ENCODE measurements at regions not wholly inside any gene's neighbourhood (a gene's known extent, or its start where the extent isn't known, plus 50 kb on each side); places are given as distances from the start of the nearest gene placed in this dataset.
"Not testable (repeated sequence)": the region's sequence is repeated elsewhere in the genome, so short reads cannot be mapped to it uniquely, and the experiment has no call there.

GRCh38 chr4:167934216-167934615, 158.1 kb upstream of the ANXA10 start:
- DNase-seq = no peak
- CTCF ChIA-PET = no interaction called here
- no peaks in the 10 kb centered on the region for H3K36me3 Mint-ChIP-seq
- peaks cover 1% of the 10 kb centered on the region for H3K9me3 Mint-ChIP-seq
- H3K27me3 Mint-ChIP-seq = no peaks in the 10 kb centered on the region
- no peak overlapping the region for H3K4me3 Mint-ChIP-seq
- no peaks in the 10 kb centered on the region for H3K4me1 Mint-ChIP-seq
- H3K27ac Mint-ChIP-seq = no peak overlapping the region

GRCh38 chr4:167939863-167940616, 152.3 kb upstream of the ANXA10 start:
- CTCF ChIA-PET = no interaction called here
- H3K27ac Mint-ChIP-seq = no peak overlapping the region
- no peaks in the 10 kb centered on the region for H3K27me3 Mint-ChIP-seq
- no peaks in the 10 kb centered on the region for H3K4me1 Mint-ChIP-seq
- DNase-seq = no peak
- no peak overlapping the region for H3K4me3 Mint-ChIP-seq
- H3K9me3 Mint-ChIP-seq = peaks cover 2% of the 10 kb centered on the region
- no peaks in the 10 kb centered on the region for H3K36me3 Mint-ChIP-seq

GRCh38 chr4:167943872-167944505, 148.3 kb upstream of the ANXA10 start:
- Mint-ChIP-seq H3K27ac (no peak overlapping the region), H3K9me3 (peaks cover 2% of the 10 kb centered on the region), H3K4me3 (no peak overlapping the region), H3K27me3 (no peaks in the 10 kb centered on the region), H3K4me1 (no peaks in the 10 kb centered on the region), H3K36me3 (no peaks in the 10 kb centered on the region)
- CTCF ChIA-PET = no interaction called here
- no peak for DNase-seq

GRCh38 chr4:167944721-167945120, 147.6 kb upstream of the ANXA10 start:
- H3K36me3 Mint-ChIP-seq = no peaks in the 10 kb centered on the region
- H3K4me1 Mint-ChIP-seq = no peaks in the 10 kb centered on the region
- no peak for DNase-seq
- no peaks in the 10 kb centered on the region for H3K27me3 Mint-ChIP-seq
- H3K4me3 Mint-ChIP-seq = no peak overlapping the region
- no peak overlapping the region for H3K27ac Mint-ChIP-seq
- CTCF ChIA-PET = no interaction called here
- peaks cover under 1% of the 10 kb centered on the region for H3K9me3 Mint-ChIP-seq

- no peaks in the 10 kb centered on the region for H3K36me3 Mint-ChIP-seq
- CTCF ChIA-PET = no interaction called here
These were observed 137.3 kb upstream of the ANXA10 start for GRCh38 chr4:167955006-167955405.

GRCh38 chr4:167956676-167957075, 135.7 kb upstream of the ANXA10 start:
- no peak for DNase-seq
- Mint-ChIP-seq H3K27ac (no peak overlapping the region), H3K27me3 (no peaks in the 10 kb centered on the region), H3K36me3 (no peaks in the 10 kb centered on the region), H3K4me3 (no peak overlapping the region), H3K9me3 (peaks cover 7% of the 10 kb centered on the region), H3K4me1 (no peaks in the 10 kb centered on the region)
- CTCF ChIA-PET = no interaction called here

More at GRCh38 chr4:167955006-167955405, 137.3 kb upstream of the ANXA10 start:
- no peak overlapping the region for H3K27ac Mint-ChIP-seq
- H3K9me3 Mint-ChIP-seq = peaks cover 9% of the 10 kb centered on the region
- H3K27me3 Mint-ChIP-seq = no peaks in the 10 kb centered on the region
- no peak for DNase-seq
- no peak overlapping the region for H3K4me3 Mint-ChIP-seq
- no peaks in the 10 kb centered on the region for H3K4me1 Mint-ChIP-seq

- no peaks in the 10 kb centered on the region for H3K36me3 Mint-ChIP-seq
- no peak overlapping the region for H3K27ac Mint-ChIP-seq
- CTCF ChIA-PET = no interaction called here
- no peaks in the 10 kb centered on the region for H3K9me3 Mint-ChIP-seq
- H3K27me3 Mint-ChIP-seq = no peaks in the 10 kb centered on the region
- H3K4me3 Mint-ChIP-seq = no peak overlapping the region
- no peaks in the 10 kb centered on the region for H3K4me1 Mint-ChIP-seq
- no peak for DNase-seq
These were observed 127.5 kb upstream of the ANXA10 start for GRCh38 chr4:167964766-167965373.

GRCh38 chr4:167966143-167966542, 126.2 kb upstream of the ANXA10 start:
- no peak overlapping the region for H3K27ac Mint-ChIP-seq
- no peaks in the 10 kb centered on the region for H3K4me1 Mint-ChIP-seq
- DNase-seq = no peak
- H3K36me3 Mint-ChIP-seq = no peaks in the 10 kb centered on the region
- CTCF ChIA-PET = no interaction called here
- no peaks in the 10 kb centered on the region for H3K9me3 Mint-ChIP-seq
- H3K4me3 Mint-ChIP-seq = no peak overlapping the region
- H3K27me3 Mint-ChIP-seq = no peaks in the 10 kb centered on the region

- Mint-ChIP-seq H3K27ac (no peak overlapping the region), H3K4me1 (no peaks in the 10 kb centered on the region), H3K36me3 (no peaks in the 10 kb centered on the region), H3K9me3 (peaks cover 13% of the 10 kb centered on the region), H3K27me3 (no peaks in the 10 kb centered on the region), H3K4me3 (no peak overlapping the region)
- no peak for DNase-seq
- CTCF ChIA-PET = no interaction called here
These were observed 118.8 kb upstream of the ANXA10 start for GRCh38 chr4:167973513-167973912.

GRCh38 chr4:167985565-167985964, 106.8 kb upstream of the ANXA10 start:
- H3K4me3 Mint-ChIP-seq = no peak overlapping the region
- no peaks in the 10 kb centered on the region for H3K27me3 Mint-ChIP-seq
- no peak overlapping the region for H3K27ac Mint-ChIP-seq
- CTCF ChIA-PET = no interaction called here
- H3K4me1 Mint-ChIP-seq = no peaks in the 10 kb centered on the region
- peaks cover 12% of the 10 kb centered on the region for H3K9me3 Mint-ChIP-seq
- H3K36me3 Mint-ChIP-seq = no peaks in the 10 kb centered on the region
- DNase-seq = no peak

- H3K4me3 Mint-ChIP-seq = no peak overlapping the region
- H3K36me3 Mint-ChIP-seq = no peaks in the 10 kb centered on the region
- peaks cover 12% of the 10 kb centered on the region for H3K9me3 Mint-ChIP-seq
- CTCF ChIA-PET = no interaction called here
- no peaks in the 10 kb centered on the region for H3K27me3 Mint-ChIP-seq
- H3K27ac Mint-ChIP-seq = no peak overlapping the region
- no peaks in the 10 kb centered on the region for H3K4me1 Mint-ChIP-seq
- DNase-seq = no peak
These were observed 106.3 kb upstream of the ANXA10 start for GRCh38 chr4:167986044-167986443.

GRCh38 chr4:167987285-167987684, 105.1 kb upstream of the ANXA10 start:
- Mint-ChIP-seq H3K27ac (no peak overlapping the region), H3K36me3 (no peaks in the 10 kb centered on the region), H3K4me3 (no peak overlapping the region), H3K9me3 (peaks cover 12% of the 10 kb centered on the region), H3K27me3 (no peaks in the 10 kb centered on the region), H3K4me1 (no peaks in the 10 kb centered on the region)
- no peak for DNase-seq
- CTCF ChIA-PET = no interaction called here

GRCh38 chr4:167989815-167990214, 102.5 kb upstream of the ANXA10 start:
- Mint-ChIP-seq H3K36me3 (no peaks in the 10 kb centered on the region), H3K27ac (no peak overlapping the region), H3K9me3 (peaks cover 3% of the 10 kb centered on the region), H3K4me3 (no peak overlapping the region), H3K27me3 (no peaks in the 10 kb centered on the region), H3K4me1 (no peaks in the 10 kb centered on the region)
- CTCF ChIA-PET = no interaction called here
- no peak for DNase-seq

GRCh38 chr4:168008112-168008511, 84.2 kb upstream of the ANXA10 start:
- H3K27ac Mint-ChIP-seq, CTCF ChIA-PET, H3K4me1 Mint-ChIP-seq, H3K9me3 Mint-ChIP-seq, H3K36me3 Mint-ChIP-seq, H3K4me3 Mint-ChIP-seq, DNase-seq, H3K27me3 Mint-ChIP-seq: not testable (repeated sequence)

- CTCF ChIA-PET = no interaction called here
- Mint-ChIP-seq H3K27ac (no peak overlapping the region), H3K4me1 (no peaks in the 10 kb centered on the region), H3K9me3 (no peaks in the 10 kb centered on the region), H3K27me3 (no peaks in the 10 kb centered on the region), H3K4me3 (no peak overlapping the region), H3K36me3 (no peaks in the 10 kb centered on the region)
- no peak for DNase-seq
These were observed 73.2 kb upstream of the ANXA10 start for GRCh38 chr4:168019019-168019651.

All from activated naive CD4-positive, alpha-beta T cell treated with anti-CD3 and anti-CD28 coated beads, Interleukin-2, amount 10 ng/mL, durations not matched to agents 7 days and 5 days (primary cell).